Mucosa of gallbladder (tissue), 1 donor: ENCODE measurements at regions not wholly inside any gene's neighbourhood (a gene's known extent, or its start where the extent isn't known, plus 50 kb on each side); places are given as distances from the start of the nearest gene placed in this dataset.
"Not testable (repeated sequence)": the region's sequence is repeated elsewhere in the genome, so short reads cannot be mapped to it uniquely, and the experiment has no call there.

Experiments used
- DNase-seq: peaks from one replicate; pipeline ENCODE4 v3.0.0-alpha.2; 2020; ENCODE audit warnings: low spot score
- donor health status: DM: no; HTN: no; CAD: no.

GRCh38 chr9:40097992-40098391 is 742.5 kb downstream of the SPATA31A1 start:
- DNase-seq, result not testable (repeated sequence)

- peak; percentile 18 for DNase-seq
Observed at GRCh38 chr9:40106003-40106782, 750.7 kb downstream of the SPATA31A1 start.

- DNase-seq, result not testable (repeated sequence)
Observed at GRCh38 chr9:40106783-40107248, 751.3 kb downstream of the SPATA31A1 start.

DNA sequence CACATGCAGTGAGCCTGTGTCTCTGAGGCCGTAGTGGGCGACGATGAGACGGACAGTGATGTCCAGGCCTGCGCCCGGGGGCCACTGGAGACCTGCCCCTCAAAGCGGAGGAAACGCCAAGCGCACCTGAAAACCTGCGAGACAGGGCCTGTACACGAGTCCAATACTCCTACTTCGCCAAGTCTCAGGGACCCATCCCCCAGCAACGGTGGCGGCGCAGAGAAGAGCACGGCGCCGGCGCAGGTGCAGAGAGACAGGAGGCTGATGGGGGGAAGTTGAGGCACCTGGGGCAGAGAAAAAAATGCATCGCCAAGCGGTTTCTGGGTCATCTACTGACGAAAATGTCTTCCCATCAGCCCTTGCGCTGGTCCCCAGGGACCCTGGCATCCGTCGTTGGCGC is 751.8 kb downstream of the SPATA31A1 start:
- not testable (repeated sequence) for DNase-seq

DNA sequence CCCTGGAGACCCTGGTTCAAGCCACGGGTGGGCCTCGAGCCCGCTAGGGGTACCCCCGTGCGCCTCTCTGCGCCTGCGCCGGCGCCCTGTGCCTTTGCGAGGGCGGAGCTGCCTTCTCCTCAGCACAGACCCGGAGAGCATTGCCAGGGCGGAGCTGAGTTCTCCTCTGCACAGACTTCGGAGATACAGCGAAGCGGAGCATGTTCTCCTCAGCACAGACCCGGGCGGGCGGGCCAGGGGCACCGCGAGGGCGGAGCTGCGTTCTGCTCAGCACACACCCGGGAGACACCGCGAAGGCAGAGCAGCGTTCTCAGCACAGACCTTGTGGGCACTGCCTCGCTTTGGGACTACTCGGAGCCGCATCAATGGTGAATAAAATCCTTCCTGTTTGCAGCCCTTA is 753.0 kb downstream of the SPATA31A1 start:
- not testable (repeated sequence) for DNase-seq

GRCh38 chr9:40110751-40111150 is 755.3 kb downstream of the SPATA31A1 start:
- not testable (repeated sequence) for DNase-seq

DNA sequence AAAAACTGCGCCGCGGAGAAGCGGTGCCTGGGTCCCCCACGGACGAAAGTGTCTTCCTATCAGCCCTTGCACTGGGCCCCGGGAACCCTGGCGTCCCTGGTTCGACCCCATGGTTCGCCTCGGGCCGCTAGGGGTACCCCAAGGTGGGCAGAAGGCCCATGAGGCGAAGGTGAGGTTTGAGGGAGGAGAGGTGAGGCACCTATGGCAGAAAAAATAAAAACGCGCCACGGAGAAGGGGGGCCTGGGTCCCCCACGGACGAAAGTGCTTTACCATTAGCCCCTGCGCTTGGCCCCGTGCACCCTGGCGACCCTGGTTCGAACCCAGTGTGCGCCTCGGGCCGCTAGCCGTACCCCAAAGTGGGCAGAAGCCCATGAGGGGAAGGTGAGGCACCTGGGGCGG is 756.1 kb downstream of the SPATA31A1 start:
- not testable (repeated sequence) for DNase-seq

- DNase-seq, result not testable (repeated sequence)
Observed at GRCh38 chr9:40130598-40130997, 775.1 kb downstream of the SPATA31A1 start.

DNA sequence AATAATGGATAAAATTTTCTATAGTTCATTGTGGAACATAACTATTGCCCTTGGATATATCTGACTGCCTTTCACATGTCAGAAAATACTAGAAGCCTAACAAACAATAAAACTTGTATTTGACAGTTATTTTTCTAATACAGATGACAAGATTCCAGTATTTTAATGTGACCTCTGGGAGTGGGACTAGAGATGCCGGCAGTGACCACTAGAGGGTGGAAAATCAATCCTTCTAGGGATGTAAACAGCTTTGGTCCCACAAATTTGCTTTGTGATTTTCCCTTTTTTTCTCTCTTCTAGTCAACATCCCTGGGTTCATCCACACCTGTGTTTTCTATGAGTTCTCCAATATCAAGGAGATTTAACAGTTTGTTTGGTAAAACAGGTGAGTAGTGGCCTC is 813.7 kb downstream of the SPATA31A1 start:
- DNase-seq, result not testable (repeated sequence)

DNA sequence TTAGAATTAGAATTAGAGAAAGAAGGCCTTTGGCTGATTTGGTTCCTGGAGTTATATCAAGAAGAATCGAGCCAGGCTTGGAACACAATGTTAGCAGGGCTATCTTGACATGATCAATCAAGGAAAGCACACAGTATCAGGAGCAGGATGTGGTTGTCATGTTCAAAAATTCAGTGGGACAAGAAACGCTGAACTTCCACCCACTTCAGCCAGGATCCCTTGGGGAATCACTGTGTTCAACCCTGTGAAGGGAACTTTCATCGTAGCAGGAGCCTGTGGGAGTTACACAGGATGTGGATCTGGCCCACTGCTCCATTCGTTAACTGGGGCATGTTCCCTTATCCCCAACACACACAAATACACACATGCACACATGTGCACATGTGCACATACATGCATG is 817.8 kb downstream of the SPATA31A1 start:
- not testable (repeated sequence) for DNase-seq

- not testable (repeated sequence) for DNase-seq
Observed at GRCh38 chr9:40174035-40174434, 818.6 kb downstream of the SPATA31A1 start.

DNA sequence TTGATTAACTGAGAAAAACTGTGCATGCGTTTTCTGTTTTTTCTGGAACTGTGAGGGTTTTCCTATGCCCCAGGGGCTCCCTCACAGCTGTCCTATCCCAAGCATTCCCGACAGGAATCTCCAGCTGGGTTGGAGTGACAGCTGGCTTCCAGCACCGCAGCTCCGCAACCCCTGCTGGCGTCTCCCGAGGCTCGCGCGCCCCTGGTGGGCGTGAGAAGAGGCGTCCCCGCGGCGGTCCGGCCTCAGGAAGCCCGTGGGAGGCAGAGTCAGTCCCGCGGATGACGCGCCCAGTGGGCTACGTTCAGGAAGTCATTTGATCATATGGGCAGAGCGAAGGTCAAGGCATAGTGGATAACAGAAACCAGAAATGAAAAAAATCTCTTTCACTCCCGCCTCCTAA is 821.9 kb downstream of the SPATA31A1 start:
- DNase-seq, result not testable (repeated sequence)

GRCh38 chr9:40191403-40191802 is 835.9 kb downstream of the SPATA31A1 start:
- DNase-seq, result not testable (repeated sequence)

DNA sequence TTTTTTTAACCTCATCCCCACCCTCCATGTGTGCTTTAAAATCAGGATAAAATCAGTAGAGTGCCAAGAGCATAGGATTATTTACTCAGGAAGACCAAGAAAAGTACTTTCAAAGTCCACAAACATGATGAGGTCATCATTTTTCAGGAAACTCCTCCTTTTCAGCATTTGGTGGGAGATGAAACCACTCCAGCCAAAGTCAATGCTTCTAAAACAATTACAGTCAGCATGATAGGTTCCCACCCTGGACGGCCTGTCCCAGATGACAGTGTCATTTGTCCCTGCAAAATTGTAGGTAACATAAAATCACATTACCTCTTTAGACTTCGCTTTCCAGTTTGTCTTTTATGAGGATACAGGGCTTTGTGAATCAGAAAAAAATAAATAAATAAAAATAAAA is 836.7 kb downstream of the SPATA31A1 start:
- DNase-seq, result not testable (repeated sequence)

DNA sequence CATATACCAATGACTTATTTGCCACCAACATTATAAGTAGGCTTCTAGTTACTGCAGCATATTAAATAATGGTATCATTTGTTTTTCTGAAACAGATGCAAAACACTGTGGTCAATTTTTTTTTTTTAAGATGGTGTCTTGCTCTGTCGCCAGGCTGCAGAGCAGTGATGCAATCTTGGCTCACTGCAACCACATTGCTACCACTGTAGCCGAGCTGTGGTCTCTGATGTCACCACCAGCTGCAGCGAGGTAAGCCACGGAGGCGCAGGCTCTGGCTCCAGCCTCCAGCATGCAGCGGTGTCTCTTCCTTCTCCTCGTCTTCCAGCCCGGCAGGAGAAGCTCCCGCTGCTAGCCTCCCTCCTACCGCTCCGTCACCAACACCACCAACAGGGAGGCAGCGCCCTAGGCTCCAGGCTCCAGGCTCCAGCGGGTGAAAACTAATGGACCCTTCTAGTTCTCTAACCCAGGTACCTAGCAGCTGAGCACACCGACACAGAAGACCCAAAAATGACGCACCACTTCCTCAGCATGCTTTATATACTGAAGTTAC is 840.8 kb downstream of the SPATA31A1 start:
- not testable (repeated sequence) for DNase-seq

GRCh38 chr9:40196803-40197202 is 841.3 kb downstream of the SPATA31A1 start:
- not testable (repeated sequence) for DNase-seq

GRCh38 chr9:40221596-40222233 is 866.2 kb downstream of the SPATA31A1 start:
- not testable (repeated sequence) for DNase-seq

DNA sequence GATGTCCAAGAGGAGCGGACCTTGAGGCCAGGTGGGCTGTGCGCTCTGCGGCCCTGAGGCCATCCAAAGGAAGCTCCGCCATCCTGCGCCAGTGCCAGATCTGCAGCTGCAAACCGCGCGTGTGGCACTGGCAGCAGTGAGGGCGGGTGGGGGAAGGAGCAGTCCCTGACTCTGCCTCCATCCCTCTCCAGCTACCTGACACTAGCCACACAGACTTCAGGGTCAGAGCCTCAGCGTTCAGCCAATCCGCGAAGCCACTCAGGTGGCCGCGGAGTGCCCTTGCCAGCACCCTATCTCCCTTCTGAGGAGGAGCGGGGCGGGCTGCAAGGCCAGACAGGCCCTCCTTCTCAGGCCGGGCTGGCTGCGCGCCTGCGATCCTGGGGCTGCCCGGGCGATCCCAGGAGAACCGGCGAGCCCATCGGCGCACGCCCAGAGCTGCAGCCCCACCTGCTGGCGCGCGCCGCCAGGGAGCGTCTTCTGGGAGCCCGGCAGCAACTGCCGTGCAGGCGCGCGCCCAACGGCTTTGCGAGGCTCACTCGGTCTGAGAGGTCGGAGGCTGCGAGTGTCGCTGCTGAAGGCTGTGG is 867.2 kb downstream of the SPATA31A1 start:
- DNase-seq, result not testable (repeated sequence)

- DNase-seq, result not testable (repeated sequence)
Observed at GRCh38 chr9:40223353-40223752, 867.9 kb downstream of the SPATA31A1 start.
